Karpas-422 (cell line): ENCODE measurements at regions not wholly inside any gene's neighbourhood (a gene's known extent, or its start where the extent isn't known, plus 50 kb on each side); places are given as distances from the start of the nearest gene placed in this dataset.
A peak's percentile ranks its signal among the peaks of the same experiment; 100 is the strongest.
"Not testable (repeated sequence)": the region's sequence is repeated elsewhere in the genome, so short reads cannot be mapped to it uniquely, and the experiment has no call there.

Experiments
- DNase-seq: peaks from one replicate; pipeline ENCODE4 v3.0.0-alpha.2; 2015
- H2AFZ ChIP-seq: fragments of 200-600 bp; sonication (generic); 2 replicates; pipeline ENCODE4 v1.6.1; 2014; ENCODE audit warnings: antibody characterized with exemption, low read length, mixed read lengths
- H3K27ac ChIP-seq: fragments of 200-600 bp; sonication (generic); 2 replicates; pipeline ENCODE4 v1.5.1; 2014; ENCODE audit warnings: mild to moderate bottlenecking, low read length, moderate library complexity
- H3K27me3 ChIP-seq: fragments of 200-600 bp; sonication (generic); 2 replicates; pipeline ENCODE4 v1.6.1; 2014; ENCODE audit warnings: low read length, mixed read lengths
- H3K36me3 ChIP-seq: fragments of 200-600 bp; sonication (generic); 2 replicates; pipeline ENCODE4 v1.6.1; 2014; ENCODE audit warnings: low read length, mixed read lengths; ENCODE audit not compliant: insufficient read depth
- H3K4me1 ChIP-seq: fragments of 200-600 bp; sonication (generic); 2 replicates; pipeline ENCODE4 v1.6.1; 2014; ENCODE audit warnings: mild to moderate bottlenecking, low read length, mixed read lengths
- H3K4me2 ChIP-seq: fragments of 200-600 bp; sonication (generic); 2 replicates; pipeline ENCODE4 v1.6.1; 2014; ENCODE audit warnings: low read length, low read depth, mild to moderate bottlenecking; ENCODE audit not compliant: poor library complexity, severe bottlenecking
- H3K4me3 ChIP-seq: fragments of 200-600 bp; sonication (generic); 2 replicates; pipeline ENCODE4 v1.5.1; 2014; ENCODE audit warnings: mild to moderate bottlenecking, antibody characterized with exemption, low read length, mixed read lengths
- H3K79me2 ChIP-seq: fragments of 200-600 bp; sonication (generic); 2 replicates; pipeline ENCODE4 v1.6.1; 2014; ENCODE audit warnings: mild to moderate bottlenecking, low read length, mixed read lengths
- H3K9ac ChIP-seq: fragments of 200-600 bp; sonication (generic); 2 replicates; pipeline ENCODE4 v1.6.0; 2014; ENCODE audit warnings: low read length
- H3K9me2 ChIP-seq: fragments of 200-600 bp; sonication (generic), shearing (Covaris generic); replicated peaks from 2 replicates; pipeline ENCODE4 v1.6.0; 2014; ENCODE audit warnings: mild to moderate bottlenecking, low read length, moderate library complexity; ENCODE audit not compliant: insufficient read depth
- H3K9me3 ChIP-seq: fragments of 300-700, 200-600 bp; sonication (generic); 2 replicates; pipeline ENCODE4 v1.6.1; 2014; ENCODE audit warnings: low read length, mixed read lengths
- H4K20me1 ChIP-seq: fragments of 200-600 bp; sonication (generic); 2 replicates; pipeline ENCODE4 v1.6.1; 2014; ENCODE audit warnings: mild to moderate bottlenecking, antibody characterized with exemption, low read length, low read depth; ENCODE audit not compliant: insufficient read depth

- DNase-seq = no peak
- Histone ChIP-seq H3K9ac (no peak overlapping the region), H3K4me3 (no peak overlapping the region), H4K20me1 (no peaks in the 10 kb centered on the region), H3K9me2 (no peaks in the 10 kb centered on the region), H3K36me3 (no peaks in the 10 kb centered on the region), H3K4me2 (no peak overlapping the region), H3K4me1 (no peaks in the 10 kb centered on the region), H3K27me3 (no peaks in the 10 kb centered on the region), H2AFZ (no peak overlapping the region), H3K27ac (no peak overlapping the region), H3K9me3 (no peaks in the 10 kb centered on the region), H3K79me2 (no peaks in the 10 kb centered on the region)
Observed at GRCh38 chr3:8312685-8313084, 188.9 kb upstream of the LMCD1 start.

- no peak overlapping the region for H3K4me2 ChIP-seq
- no peaks in the 10 kb centered on the region for H3K4me1 ChIP-seq
- no peak overlapping the region for H2AFZ ChIP-seq
- H3K79me2 ChIP-seq = no peaks in the 10 kb centered on the region
- no peaks in the 10 kb centered on the region for H4K20me1 ChIP-seq
- H3K9me3 ChIP-seq = no peaks in the 10 kb centered on the region
- no peak for DNase-seq
- no peak overlapping the region for H3K27ac ChIP-seq
- H3K4me3 ChIP-seq = no peak overlapping the region
- H3K9ac ChIP-seq = no peak overlapping the region
- H3K9me2 ChIP-seq = no peaks in the 10 kb centered on the region
- H3K36me3 ChIP-seq = no peaks in the 10 kb centered on the region
- no peaks in the 10 kb centered on the region for H3K27me3 ChIP-seq
Observed at GRCh38 chr3:8313560-8314267, 187.9 kb upstream of the LMCD1 start.

- H3K27ac ChIP-seq, H3K4me3 ChIP-seq, H3K9me2 ChIP-seq, H3K4me1 ChIP-seq, H2AFZ ChIP-seq, DNase-seq, H3K9me3 ChIP-seq, H3K27me3 ChIP-seq, H3K79me2 ChIP-seq, H4K20me1 ChIP-seq, H3K4me2 ChIP-seq, H3K9ac ChIP-seq, H3K36me3 ChIP-seq: not testable (repeated sequence)
Observed at GRCh38 chr3:8315526-8315925, 186.1 kb upstream of the LMCD1 start.

GRCh38 chr3:8317661-8318649, 183.7 kb upstream of the LMCD1 start:
- Histone ChIP-seq H3K4me2 (no peak overlapping the region), H2AFZ (no peak overlapping the region), H3K79me2 (no peaks in the 10 kb centered on the region), H3K4me1 (no peaks in the 10 kb centered on the region), H4K20me1 (no peaks in the 10 kb centered on the region), H3K9me2 (no peaks in the 10 kb centered on the region), H3K27ac (no peak overlapping the region), H3K27me3 (no peaks in the 10 kb centered on the region), H3K9me3 (no peaks in the 10 kb centered on the region), H3K4me3 (no peak overlapping the region), H3K36me3 (no peaks in the 10 kb centered on the region), H3K9ac (no peak overlapping the region)
- no peak for DNase-seq

- H3K9me3 ChIP-seq = no peaks in the 10 kb centered on the region
- H3K4me3 ChIP-seq = no peak overlapping the region
- H3K36me3 ChIP-seq = no peaks in the 10 kb centered on the region
- H3K27ac ChIP-seq = no peak overlapping the region
- H3K9ac ChIP-seq = no peak overlapping the region
- no peaks in the 10 kb centered on the region for H4K20me1 ChIP-seq
- H3K9me2 ChIP-seq = no peaks in the 10 kb centered on the region
- H3K4me2 ChIP-seq = no peak overlapping the region
- no peaks in the 10 kb centered on the region for H3K79me2 ChIP-seq
- no peaks in the 10 kb centered on the region for H3K27me3 ChIP-seq
- no peaks in the 10 kb centered on the region for H3K4me1 ChIP-seq
- no peak overlapping the region for H2AFZ ChIP-seq
- DNase-seq = no peak
Observed at GRCh38 chr3:8319935-8320634, 181.5 kb upstream of the LMCD1 start.

GRCh38 chr3:8320711-8321458, 180.7 kb upstream of the LMCD1 start:
- no peaks in the 10 kb centered on the region for H3K9me2 ChIP-seq
- H3K4me1 ChIP-seq = no peaks in the 10 kb centered on the region
- DNase-seq = no peak
- no peak overlapping the region for H3K27ac ChIP-seq
- H3K9me3 ChIP-seq = no peaks in the 10 kb centered on the region
- no peak overlapping the region for H3K9ac ChIP-seq
- no peaks in the 10 kb centered on the region for H3K79me2 ChIP-seq
- no peak overlapping the region for H3K4me3 ChIP-seq
- no peaks in the 10 kb centered on the region for H3K27me3 ChIP-seq
- no peak overlapping the region for H2AFZ ChIP-seq
- no peaks in the 10 kb centered on the region for H3K36me3 ChIP-seq
- no peaks in the 10 kb centered on the region for H4K20me1 ChIP-seq
- no peak overlapping the region for H3K4me2 ChIP-seq

- Histone ChIP-seq H3K27ac (no peak overlapping the region), H3K9ac (no peak overlapping the region), H3K79me2 (no peaks in the 10 kb centered on the region), H3K4me2 (no peak overlapping the region), H3K4me3 (no peak overlapping the region), H3K36me3 (no peaks in the 10 kb centered on the region), H3K9me2 (no peaks in the 10 kb centered on the region), H3K9me3 (no peaks in the 10 kb centered on the region), H2AFZ (no peak overlapping the region), H3K27me3 (no peaks in the 10 kb centered on the region), H4K20me1 (no peaks in the 10 kb centered on the region), H3K4me1 (no peaks in the 10 kb centered on the region)
- peak; percentile 74 for DNase-seq
Observed at GRCh38 chr3:8324747-8325146, 176.9 kb upstream of the LMCD1 start.
